Activated naive CD8-positive, alpha-beta T cell treated with anti-CD3 and anti-CD28 coated beads, Interleukin-2, amount 50 U/mL, for 24 hours (primary cell): ENCODE measurements at regions not wholly inside any gene's neighbourhood (a gene's known extent, or its start where the extent isn't known, plus 50 kb on each side); places are given as distances from the start of the nearest gene placed in this dataset.

Experiments
- ATAC-seq: fragments of 150-1000 bp; cut with Tn5 transposase; one replicate; pipeline ENCODE4 v1.10.0; 2021
- DNase-seq: peaks from one replicate; pipeline ENCODE4 v3.0.0; 2021
- H3K27ac Mint-ChIP-seq: one replicate; pipeline ENCODE4 v1.8.0; 2021; ENCODE audit warnings: mild to moderate bottlenecking, mixed read lengths
- H3K27me3 Mint-ChIP-seq: one replicate; pipeline ENCODE4 v1.8.0; 2021; ENCODE audit warnings: mixed read lengths
- H3K36me3 Mint-ChIP-seq: one replicate; pipeline ENCODE4 v1.8.0; 2021; ENCODE audit warnings: low read depth, mixed read lengths
- H3K4me1 Mint-ChIP-seq: one replicate; pipeline ENCODE4 v1.8.0; 2021; ENCODE audit warnings: mixed read lengths
- H3K4me3 Mint-ChIP-seq: one replicate; pipeline ENCODE4 v1.8.0; 2021; ENCODE audit warnings: mild to moderate bottlenecking, moderate library complexity, mixed read lengths
- H3K9me3 Mint-ChIP-seq: one replicate; pipeline ENCODE4 v1.8.0; 2021; ENCODE audit warnings: mixed read lengths

DNA sequence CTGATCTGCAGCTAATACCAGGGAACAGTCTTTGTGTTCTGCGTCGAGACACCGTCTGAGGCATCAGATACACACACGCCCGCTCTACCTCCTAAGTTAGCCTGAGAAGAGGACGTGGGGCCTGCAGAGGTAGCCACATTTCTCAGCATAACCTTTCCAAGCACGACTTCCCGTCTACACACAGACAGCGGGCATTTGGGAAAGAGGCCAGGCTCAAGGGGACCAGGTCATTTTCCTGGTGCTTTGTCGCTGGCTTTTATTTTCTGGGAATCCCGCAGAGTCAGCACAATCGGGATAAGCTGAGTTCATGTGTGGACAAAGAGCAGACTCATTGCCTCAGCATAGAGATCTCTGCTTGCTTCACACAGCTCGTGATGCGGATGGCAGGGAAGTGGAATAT is 72.5 kb upstream of the SMYD2 start:
- DNase-seq, result no peak
- Mint-ChIP-seq H3K27me3 (no peaks in the 10 kb centered on the region), H3K36me3 (no peaks in the 10 kb centered on the region), H3K9me3 (no peaks in the 10 kb centered on the region), H3K4me3 (no peak overlapping the region), H3K27ac (no peak overlapping the region), H3K4me1 (no peaks in the 10 kb centered on the region)
- ATAC-seq, result no peak

DNA sequence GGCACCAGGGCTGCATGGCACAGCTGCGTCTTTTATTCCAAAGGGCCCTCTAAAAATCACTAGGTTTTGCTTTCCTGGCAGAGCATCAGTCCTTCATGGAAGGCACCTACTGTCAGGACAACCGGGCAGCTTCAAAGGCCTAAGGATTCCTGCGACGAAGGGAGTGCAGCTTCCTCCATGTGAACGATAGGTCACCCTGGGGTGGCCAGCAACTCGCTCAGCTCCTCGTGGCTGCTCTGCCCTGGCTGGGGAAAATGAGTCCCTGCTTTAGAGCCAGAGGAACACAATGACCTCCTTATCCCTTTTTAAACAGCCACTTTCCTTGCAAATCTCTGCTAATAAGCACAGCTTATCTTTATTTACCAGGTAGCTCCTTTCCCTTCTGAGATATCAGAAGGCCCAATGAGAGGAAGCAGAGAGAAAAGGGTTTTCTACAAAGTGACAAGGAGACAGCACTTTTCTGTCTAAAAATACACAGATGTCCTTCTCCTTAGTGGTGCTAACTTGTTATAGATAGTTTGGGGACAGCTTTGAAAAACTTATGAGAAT is 71.6 kb upstream of the SMYD2 start:
- Mint-ChIP-seq H3K4me1 (no peaks in the 10 kb centered on the region), H3K4me3 (no peak overlapping the region), H3K9me3 (no peaks in the 10 kb centered on the region), H3K27me3 (peaks cover 2% of the 10 kb centered on the region), H3K27ac (no peak overlapping the region), H3K36me3 (no peaks in the 10 kb centered on the region)
- DNase-seq (no peak), ATAC-seq (no peak)

DNA sequence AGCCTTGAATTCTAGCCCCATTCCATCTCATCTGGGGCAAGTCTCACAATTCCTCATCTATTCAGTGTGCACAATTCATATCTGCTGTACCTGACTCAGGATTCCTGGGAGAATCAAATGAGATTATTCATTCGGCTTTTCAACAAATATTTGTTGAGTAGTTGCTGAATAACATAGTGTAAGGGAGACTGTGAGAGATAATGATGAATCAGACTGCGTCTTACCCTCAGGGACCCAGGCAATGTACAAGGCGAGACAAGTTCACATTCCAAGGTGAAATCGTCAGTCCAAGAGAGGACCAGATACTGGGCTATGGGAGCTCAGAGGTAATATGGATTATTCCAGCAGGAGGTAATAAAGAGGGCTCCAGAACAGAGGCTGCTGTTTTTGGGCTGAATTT is 67.8 kb upstream of the SMYD2 start:
- DNase-seq, result no peak
- Mint-ChIP-seq H3K9me3 (no peaks in the 10 kb centered on the region), H3K27me3 (peaks cover 14% of the 10 kb centered on the region), H3K4me1 (no peaks in the 10 kb centered on the region), H3K4me3 (no peak overlapping the region), H3K36me3 (no peaks in the 10 kb centered on the region), H3K27ac (no peak overlapping the region)
- no peak for ATAC-seq

DNA sequence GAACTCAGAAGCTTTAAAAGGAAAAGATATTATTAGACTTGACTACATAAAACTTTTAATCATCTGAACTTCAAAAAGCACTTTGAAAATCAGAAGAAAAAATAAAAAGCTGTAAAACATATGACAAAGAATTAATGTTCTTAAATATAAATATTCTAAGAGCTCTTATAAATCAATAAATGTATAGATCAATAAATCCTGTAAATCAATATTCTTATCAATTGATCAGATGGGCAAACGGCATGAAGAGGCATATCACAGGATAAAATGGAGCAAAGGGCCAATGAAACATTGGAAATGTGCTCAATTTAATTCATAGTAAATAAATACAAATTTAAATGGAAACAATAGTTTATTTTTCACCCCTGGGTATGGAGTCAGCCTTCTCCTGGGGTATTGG is 66.1 kb upstream of the SMYD2 start:
- Mint-ChIP-seq H3K36me3 (no peaks in the 10 kb centered on the region), H3K9me3 (no peaks in the 10 kb centered on the region), H3K27me3 (peaks cover 20% of the 10 kb centered on the region), H3K27ac (no peak overlapping the region), H3K4me1 (no peaks in the 10 kb centered on the region), H3K4me3 (no peak overlapping the region)
- no peak for ATAC-seq
- no peak for DNase-seq

DNA sequence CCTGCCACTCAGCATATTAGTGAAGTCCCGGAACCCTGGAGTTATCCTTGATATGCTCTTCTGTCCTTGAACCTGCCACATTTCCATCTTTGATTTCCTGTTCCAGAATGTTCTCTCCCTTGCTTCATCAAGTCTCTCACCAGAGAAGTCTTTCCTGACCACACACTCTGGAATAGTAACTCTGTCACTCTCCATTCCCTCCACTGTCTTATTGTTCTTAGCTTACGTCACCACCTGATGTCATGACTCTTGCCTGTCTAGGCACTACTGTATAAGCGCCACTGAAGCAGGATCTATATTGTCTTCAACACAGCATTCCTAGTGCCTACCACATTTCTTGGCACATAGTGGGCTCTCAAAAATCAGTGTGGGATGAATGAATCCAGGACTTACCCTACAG is 65.4 kb upstream of the SMYD2 start:
- H3K27ac Mint-ChIP-seq, result no peak overlapping the region
- no peaks in the 10 kb centered on the region for H3K9me3 Mint-ChIP-seq
- H3K36me3 Mint-ChIP-seq, result no peaks in the 10 kb centered on the region
- DNase-seq (no peak), ATAC-seq (no peak)
- H3K27me3 Mint-ChIP-seq, result peaks cover 23% of the 10 kb centered on the region
- H3K4me1 Mint-ChIP-seq, result no peaks in the 10 kb centered on the region
- H3K4me3 Mint-ChIP-seq, result no peak overlapping the region

DNA sequence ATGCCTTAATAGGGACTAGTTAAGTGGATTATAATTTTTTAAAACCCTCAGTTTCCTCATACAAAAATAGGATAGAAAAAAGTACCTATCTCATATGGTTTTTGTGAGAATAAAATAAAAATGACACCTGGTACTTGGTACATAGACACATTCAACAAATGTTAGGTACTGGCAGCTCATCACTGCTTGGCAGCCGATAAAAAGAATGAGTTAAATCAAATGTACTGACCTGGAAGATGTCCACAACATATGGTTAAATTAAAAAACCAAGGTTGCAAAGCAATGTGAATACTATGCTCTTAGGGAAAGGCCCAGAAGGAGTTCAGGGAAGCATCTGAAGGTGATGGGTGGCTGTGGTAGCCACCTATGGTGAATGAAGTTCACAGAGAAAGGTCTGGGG is 64.9 kb upstream of the SMYD2 start:
- Mint-ChIP-seq H3K4me3 (no peak overlapping the region), H3K9me3 (no peaks in the 10 kb centered on the region), H3K4me1 (no peaks in the 10 kb centered on the region), H3K27ac (no peak overlapping the region), H3K27me3 (peaks cover 23% of the 10 kb centered on the region), H3K36me3 (no peaks in the 10 kb centered on the region)
- ATAC-seq (no peak), DNase-seq (no peak)

DNA sequence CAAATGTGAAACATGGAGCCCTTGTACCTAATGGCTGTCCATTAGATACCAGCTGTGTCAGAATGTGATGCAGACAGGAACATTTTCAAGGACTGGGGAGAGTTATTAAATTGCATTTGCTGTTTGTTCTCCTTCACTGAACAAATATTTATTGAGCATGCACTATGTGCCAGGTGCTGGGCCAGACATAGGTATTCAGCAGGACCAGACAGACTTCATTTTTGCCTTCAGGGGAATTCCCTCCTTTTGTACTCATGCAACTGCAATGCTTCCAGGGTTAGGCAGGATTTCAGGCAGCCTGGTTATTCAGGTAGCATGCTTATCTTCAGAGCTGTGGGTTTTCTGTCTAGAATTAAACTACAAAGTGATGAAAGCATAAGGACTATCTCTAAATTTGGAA is 64.2 kb upstream of the SMYD2 start:
- peaks cover 27% of the 10 kb centered on the region for H3K27me3 Mint-ChIP-seq
- no peak for ATAC-seq
- H3K9me3 Mint-ChIP-seq, result no peaks in the 10 kb centered on the region

DNA sequence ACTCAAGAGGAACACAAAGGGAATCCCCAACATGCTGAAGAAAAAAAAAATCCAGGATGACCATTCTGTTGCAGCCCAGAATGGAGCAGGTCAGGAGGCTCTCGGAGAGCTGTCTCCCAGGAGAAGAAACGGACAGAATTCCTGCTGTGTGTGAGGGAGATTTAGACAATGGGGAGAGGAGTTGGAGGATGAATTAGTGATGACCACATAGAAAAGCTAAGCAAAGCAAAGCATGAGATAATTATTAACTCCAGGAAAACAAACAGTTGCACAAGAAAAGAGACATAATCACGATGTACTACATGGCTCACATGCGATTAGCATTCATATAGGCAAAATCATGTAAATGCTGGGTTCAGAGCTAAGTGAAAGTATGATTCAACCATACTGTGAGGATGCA is 61.1 kb upstream of the SMYD2 start:
- H3K27ac Mint-ChIP-seq, result no peak overlapping the region
- peaks cover 38% of the 10 kb centered on the region for H3K27me3 Mint-ChIP-seq
- DNase-seq (no peak), ATAC-seq (no peak)
- H3K36me3 Mint-ChIP-seq, result no peaks in the 10 kb centered on the region
- no peak overlapping the region for H3K4me3 Mint-ChIP-seq
- H3K4me1 Mint-ChIP-seq, result peaks cover 5% of the 10 kb centered on the region
- H3K9me3 Mint-ChIP-seq, result no peaks in the 10 kb centered on the region

More for the DNA sequence above, 64.2 kb upstream of the SMYD2 start:
- Mint-ChIP-seq H3K4me3 (no peak overlapping the region), H3K36me3 (no peaks in the 10 kb centered on the region), H3K27ac (no peak overlapping the region), H3K4me1 (no peaks in the 10 kb centered on the region)
- no peak for DNase-seq

DNA sequence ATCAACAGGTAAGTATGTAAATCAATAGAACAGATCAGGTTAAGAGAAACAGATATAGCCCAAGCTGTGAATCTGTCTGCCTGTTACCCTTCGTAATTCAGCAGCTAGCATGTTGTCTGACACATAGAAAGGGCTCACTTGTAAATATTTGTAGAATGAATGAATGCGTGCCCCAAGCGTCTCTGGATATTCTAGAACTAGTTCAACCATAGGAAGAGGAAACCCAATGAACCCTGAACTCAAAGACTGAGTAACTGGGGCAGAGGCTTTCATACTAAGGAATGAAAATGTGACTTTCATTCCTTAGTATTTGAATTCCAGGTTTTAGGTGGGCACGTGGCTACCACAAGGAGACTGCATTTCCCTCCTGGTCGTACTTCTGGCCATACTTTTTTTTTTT is 60.1 kb upstream of the SMYD2 start:
- Mint-ChIP-seq H3K27me3 (peaks cover 44% of the 10 kb centered on the region), H3K27ac (no peak overlapping the region), H3K4me3 (no peak overlapping the region), H3K4me1 (peaks cover 5% of the 10 kb centered on the region), H3K36me3 (no peaks in the 10 kb centered on the region), H3K9me3 (no peaks in the 10 kb centered on the region)
- ATAC-seq (no peak), DNase-seq (no peak)

DNA sequence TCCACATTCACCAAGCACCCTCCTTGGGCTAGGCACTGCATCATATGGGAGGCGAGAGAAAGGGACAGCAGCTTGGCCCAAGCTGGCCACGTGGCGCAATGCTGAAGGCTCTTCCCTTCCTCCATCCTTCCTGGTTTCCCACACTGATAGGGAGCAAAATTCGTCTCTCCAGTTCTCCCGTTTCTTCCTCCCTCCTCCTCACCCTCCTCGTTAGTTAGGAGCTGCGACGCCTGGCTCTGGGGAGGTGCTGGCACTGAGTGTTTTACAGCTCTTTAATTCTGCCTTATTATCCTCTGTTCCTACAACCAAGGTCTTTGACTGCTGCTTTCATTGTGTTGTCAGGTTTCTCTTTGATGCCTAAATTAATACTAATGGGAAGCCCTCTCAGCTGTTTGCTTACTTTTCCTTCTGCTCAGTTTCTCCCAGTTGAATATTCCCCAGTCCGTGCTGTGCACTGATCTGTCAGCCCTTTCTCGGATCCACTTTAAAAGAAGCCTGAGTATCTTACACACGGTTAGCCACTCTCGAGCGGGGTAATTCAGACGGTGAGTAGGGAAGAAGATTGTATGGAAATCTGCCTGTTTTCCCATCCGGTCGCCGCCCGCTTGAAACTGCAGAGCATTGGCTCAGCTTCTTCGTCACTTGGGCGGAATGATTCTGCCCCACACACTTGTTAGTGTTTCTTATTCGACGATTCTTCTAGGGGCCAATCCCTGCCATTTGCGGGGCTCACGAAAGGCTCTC is 56.2 kb upstream of the SMYD2 start:
- no peak for DNase-seq
- Mint-ChIP-seq H3K36me3 (no peaks in the 10 kb centered on the region), H3K4me3 (no peak overlapping the region), H3K4me1 (peaks cover 5% of the 10 kb centered on the region), H3K27ac (no peak overlapping the region), H3K9me3 (no peaks in the 10 kb centered on the region), H3K27me3 (peaks cover 34% of the 10 kb centered on the region)
- no peak for ATAC-seq

DNA sequence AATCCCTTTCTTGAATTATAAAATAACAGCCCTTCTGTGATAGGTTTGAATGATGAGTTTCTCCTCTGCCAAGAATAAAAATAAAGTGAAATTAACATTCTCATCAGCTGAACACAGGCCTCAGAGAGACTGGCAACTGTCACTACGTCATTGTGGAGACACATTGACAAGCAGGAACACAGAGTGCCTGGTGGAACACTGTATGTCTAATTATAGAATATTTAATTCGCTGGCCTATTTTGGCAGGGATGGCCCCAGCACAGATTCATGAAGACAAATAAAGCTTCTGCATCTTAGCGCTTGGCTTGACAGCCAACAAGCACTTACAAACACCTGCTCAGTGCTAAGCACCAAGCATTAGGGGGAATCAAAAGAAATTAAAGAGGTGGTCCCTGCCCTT is 52.0 kb upstream of the SMYD2 start:
- Mint-ChIP-seq H3K27me3 (peaks cover 21% of the 10 kb centered on the region), H3K4me3 (no peak overlapping the region), H3K9me3 (no peaks in the 10 kb centered on the region), H3K27ac (no peak overlapping the region), H3K36me3 (no peaks in the 10 kb centered on the region), H3K4me1 (peaks cover 5% of the 10 kb centered on the region)
- ATAC-seq (no peak), DNase-seq (no peak)

DNA sequence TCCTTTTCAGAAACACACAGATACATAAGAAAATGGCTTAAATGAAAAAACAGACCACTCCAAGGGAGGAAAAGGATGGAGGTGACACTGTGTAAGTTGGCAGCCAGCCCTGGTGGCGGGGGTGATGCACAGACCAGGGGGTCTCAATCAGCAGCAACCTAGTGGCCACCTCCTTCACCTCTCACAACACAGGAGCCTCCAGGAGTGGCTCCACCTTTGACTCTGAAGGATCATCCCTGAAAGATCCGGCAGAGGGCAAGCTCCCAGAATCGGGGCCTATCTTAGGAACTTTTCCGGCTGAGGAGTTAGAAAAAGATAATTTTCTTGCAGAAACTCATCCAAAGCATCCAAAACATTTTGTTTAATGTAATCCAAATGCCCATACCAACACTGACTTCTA is 51.2 kb upstream of the SMYD2 start:
- Mint-ChIP-seq H3K4me3 (no peak overlapping the region), H3K4me1 (peaks cover 1% of the 10 kb centered on the region), H3K9me3 (no peaks in the 10 kb centered on the region), H3K36me3 (no peaks in the 10 kb centered on the region), H3K27me3 (peaks cover 14% of the 10 kb centered on the region), H3K27ac (no peak overlapping the region)
- ATAC-seq, result no peak
- no peak for DNase-seq
